HEK293 (cell line): ENCODE measurements at regions not wholly inside any gene's neighbourhood (a gene's known extent, or its start where the extent isn't known, plus 50 kb on each side); places are given as distances from the start of the nearest gene placed in this dataset.
A peak's percentile ranks its signal among the peaks of the same experiment; 100 is the strongest.

ENCODE experiments used
- CTCF ChIA-PET: fragments of 350-600 bp; formaldehyde crosslinking; extraction: SDS; loops from one replicate; lab custom pipeline; 2021; ENCODE audit warnings: antibody characterized with exemption; lab: Yijun Ruan, JAX
- POLR2A ChIA-PET: fragments of 300-600 bp; formaldehyde crosslinking; extraction: SDS; loops from one replicate; lab custom pipeline; 2020; ENCODE audit warnings: antibody characterized with exemption, inconsistent platforms; lab: Yijun Ruan, JAX
- H3K27ac ChIP-seq: fragments of 200-500 bp; sonication (Bioruptor generic); 2 replicates; pipeline ENCODE4 v1.5.1; 2014; ENCODE audit warnings: low read depth, low read length, control low read depth, inconsistent platforms; ENCODE audit errors: extremely low read depth
- H3K36me3 ChIP-seq, 2 experiments: fragments of 200-500 bp in 1 of 2; sonication (Bioruptor generic) in 1 of 2; 1 replicate in 1 of 2; 2 replicates in 1 of 2; pipeline ENCODE4 v1.5.1; 2014 to 2017; ENCODE audit warnings: inconsistent platforms in 2 of 2, low read length in 2 of 2; ENCODE audit not compliant: control insufficient read depth in 2 of 2, insufficient read depth in 1 of 2
- H3K4me1 ChIP-seq: fragments of 200-500 bp; sonication (Bioruptor generic); 2 replicates; pipeline ENCODE4 v1.5.1; 2014; ENCODE audit warnings: mild to moderate bottlenecking, low read length, inconsistent platforms; ENCODE audit not compliant: control insufficient read depth, insufficient read depth
- H3K4me3 ChIP-seq: 2 replicates; pipeline ENCODE4 v1.5.1; 2011; ENCODE audit warnings: low read depth, mild to moderate bottlenecking, control low read depth, low read length, moderate library complexity
- H3K9me3 ChIP-seq: fragments of 200-500 bp; sonication (Bioruptor generic); 2 replicates; pipeline ENCODE4 v1.5.1; 2014; ENCODE audit warnings: low read depth, low read length, inconsistent platforms; ENCODE audit not compliant: control insufficient read depth, insufficient read depth
- SALL2 ChIP-seq: fragments of 450-650 bp; formaldehyde crosslinking; IDR thresholded peaks from 2 replicates; pipeline ENCODE4 v1.5.0; 2017; ENCODE audit warnings: missing biosample characterization, mild to moderate bottlenecking, missing genetic modification characterization, borderline replicate concordance
- ZBTB21 ChIP-seq: fragments of 450-650 bp; formaldehyde crosslinking; IDR thresholded peaks from 2 replicates; pipeline ENCODE4 v1.5.1; 2017; ENCODE audit warnings: missing biosample characterization, missing genetic modification characterization
- ZNF121 ChIP-seq: fragments of 450-650 bp; formaldehyde crosslinking; IDR thresholded peaks from 2 replicates; pipeline ENCODE4 v1.5.1; 2016; ENCODE audit warnings: missing biosample characterization, missing genetic modification characterization
- ZNF155 ChIP-seq: fragments of 450-650 bp; formaldehyde crosslinking; IDR thresholded peaks from 2 replicates; pipeline ENCODE4 v1.5.1; 2016; ENCODE audit warnings: missing biosample characterization, missing genetic modification characterization
- ZNF157 ChIP-seq: fragments of 450-650 bp; formaldehyde crosslinking; IDR thresholded peaks from 2 replicates; pipeline ENCODE4 v1.5.1; 2016; ENCODE audit warnings: missing biosample characterization, missing genetic modification characterization
- ZNF202 ChIP-seq: fragments of 450-650 bp; formaldehyde crosslinking; IDR thresholded peaks from 2 replicates; pipeline ENCODE4 v1.5.1; 2016; ENCODE audit warnings: missing biosample characterization, missing genetic modification characterization, borderline replicate concordance
- ZNF24 ChIP-seq: fragments of 450-650 bp; formaldehyde crosslinking; IDR thresholded peaks from 2 replicates; pipeline ENCODE4 v1.5.1; 2016; ENCODE audit warnings: missing biosample characterization, missing genetic modification characterization
- ZNF292 ChIP-seq: fragments of 450-650 bp; formaldehyde crosslinking; IDR thresholded peaks from 2 replicates; pipeline ENCODE4 v1.5.1; 2016; ENCODE audit warnings: low read depth, missing biosample characterization, missing genetic modification characterization, borderline replicate concordance
- ZNF394 ChIP-seq: fragments of 450-650 bp; formaldehyde crosslinking; IDR thresholded peaks from 2 replicates; pipeline ENCODE4 v1.5.1; 2016; ENCODE audit warnings: missing biosample characterization, missing genetic modification characterization, mild to moderate bottlenecking, moderate library complexity, borderline replicate concordance
- ZNF654 ChIP-seq: fragments of 450-650 bp; formaldehyde crosslinking; IDR thresholded peaks from 2 replicates; pipeline ENCODE4 v1.5.1; 2016; ENCODE audit warnings: low read depth, missing biosample characterization, missing genetic modification characterization
- ZNF776 ChIP-seq: fragments of 450-650 bp; formaldehyde crosslinking; IDR thresholded peaks from 2 replicates; pipeline ENCODE4 v1.5.0; 2017; ENCODE audit warnings: missing biosample characterization, missing genetic modification characterization, borderline replicate concordance
- ZXDB ChIP-seq: fragments of 450-650 bp; formaldehyde crosslinking; IDR thresholded peaks from 2 replicates; pipeline ENCODE4 v1.5.1; 2016; ENCODE audit warnings: missing biosample characterization, missing genetic modification characterization
- TF ChIP-seq, protein P1 (sequence below): fragments of 450-650 bp; formaldehyde crosslinking; IDR thresholded peaks from 2 replicates; pipeline ENCODE4 v1.5.1; 2016; ENCODE audit warnings: missing biosample characterization, missing genetic modification characterization
- TF ChIP-seq, protein P2 (sequence below): fragments of 450-650 bp; formaldehyde crosslinking; IDR thresholded peaks from 2 replicates; pipeline ENCODE4 v1.5.1; 2016; ENCODE audit warnings: missing biosample characterization, missing genetic modification characterization, borderline replicate concordance
- TF ChIP-seq, protein P3 (sequence below): fragments of 450-650 bp; formaldehyde crosslinking; IDR thresholded peaks from 2 replicates; pipeline ENCODE4 v1.5.1; 2016; ENCODE audit warnings: missing biosample characterization, missing genetic modification characterization

DNA sequence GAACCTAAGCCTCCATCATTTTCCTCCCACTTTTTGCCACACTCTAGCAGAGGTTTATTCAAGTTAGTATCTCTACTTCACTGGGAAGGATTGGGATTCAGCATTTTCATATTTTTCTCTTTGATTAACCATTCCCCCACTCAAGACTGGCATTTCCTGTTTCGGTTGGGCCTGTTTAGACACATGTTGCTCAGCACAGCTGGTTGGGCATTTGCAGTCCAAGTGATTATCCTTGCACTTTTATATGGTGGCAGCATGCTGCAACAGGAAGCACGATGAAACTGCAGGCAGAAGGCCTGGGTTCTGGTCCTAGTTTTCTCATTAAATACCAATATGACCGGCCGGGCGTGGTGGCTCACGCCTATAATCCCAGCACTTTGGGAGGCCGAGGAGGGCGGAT, 182.9 kb upstream of the GRIN2B start:
- ChIA-PET POLR2A (no interaction called here), CTCF (no interaction called here)
- H3K36me3 ChIP-seq, result no peaks in the 10 kb centered on the region
- no peak overlapping the region for H3K27ac ChIP-seq
- no peaks in the 10 kb centered on the region for H3K9me3 ChIP-seq
- H3K4me1 ChIP-seq, result no peaks in the 10 kb centered on the region
- TF ChIP-seq ZNF776 (no peak), ZNF155 (tag by site-specific recombination) (no peak), SALL2 (tag by site-specific recombination) (no peak), ZNF394 (tag by site-specific recombination) (no peak), ZNF157 (tag by site-specific recombination) (no peak), ZNF24 (tag by site-specific recombination) (no peak), ZXDB (tag by site-specific recombination) (no peak), ZNF202 (tag by site-specific recombination) (no peak), ZNF292 (tag by site-specific recombination) (no peak), ZBTB21 (tag by site-specific recombination) (no peak)
- TF ChIP-seq, protein P1, sequence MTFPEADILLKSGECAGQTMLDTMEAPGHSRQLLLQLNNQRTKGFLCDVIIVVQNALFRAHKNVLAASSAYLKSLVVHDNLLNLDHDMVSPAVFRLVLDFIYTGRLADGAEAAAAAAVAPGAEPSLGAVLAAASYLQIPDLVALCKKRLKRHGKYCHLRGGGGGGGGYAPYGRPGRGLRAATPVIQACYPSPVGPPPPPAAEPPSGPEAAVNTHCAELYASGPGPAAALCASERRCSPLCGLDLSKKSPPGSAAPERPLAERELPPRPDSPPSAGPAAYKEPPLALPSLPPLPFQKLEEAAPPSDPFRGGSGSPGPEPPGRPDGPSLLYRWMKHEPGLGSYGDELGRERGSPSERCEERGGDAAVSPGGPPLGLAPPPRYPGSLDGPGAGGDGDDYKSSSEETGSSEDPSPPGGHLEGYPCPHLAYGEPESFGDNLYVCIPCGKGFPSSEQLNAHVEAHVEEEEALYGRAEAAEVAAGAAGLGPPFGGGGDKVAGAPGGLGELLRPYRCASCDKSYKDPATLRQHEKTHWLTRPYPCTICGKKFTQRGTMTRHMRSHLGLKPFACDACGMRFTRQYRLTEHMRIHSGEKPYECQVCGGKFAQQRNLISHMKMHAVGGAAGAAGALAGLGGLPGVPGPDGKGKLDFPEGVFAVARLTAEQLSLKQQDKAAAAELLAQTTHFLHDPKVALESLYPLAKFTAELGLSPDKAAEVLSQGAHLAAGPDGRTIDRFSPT (tag by site-specific recombination), result no peak
- TF ChIP-seq, protein P2, sequence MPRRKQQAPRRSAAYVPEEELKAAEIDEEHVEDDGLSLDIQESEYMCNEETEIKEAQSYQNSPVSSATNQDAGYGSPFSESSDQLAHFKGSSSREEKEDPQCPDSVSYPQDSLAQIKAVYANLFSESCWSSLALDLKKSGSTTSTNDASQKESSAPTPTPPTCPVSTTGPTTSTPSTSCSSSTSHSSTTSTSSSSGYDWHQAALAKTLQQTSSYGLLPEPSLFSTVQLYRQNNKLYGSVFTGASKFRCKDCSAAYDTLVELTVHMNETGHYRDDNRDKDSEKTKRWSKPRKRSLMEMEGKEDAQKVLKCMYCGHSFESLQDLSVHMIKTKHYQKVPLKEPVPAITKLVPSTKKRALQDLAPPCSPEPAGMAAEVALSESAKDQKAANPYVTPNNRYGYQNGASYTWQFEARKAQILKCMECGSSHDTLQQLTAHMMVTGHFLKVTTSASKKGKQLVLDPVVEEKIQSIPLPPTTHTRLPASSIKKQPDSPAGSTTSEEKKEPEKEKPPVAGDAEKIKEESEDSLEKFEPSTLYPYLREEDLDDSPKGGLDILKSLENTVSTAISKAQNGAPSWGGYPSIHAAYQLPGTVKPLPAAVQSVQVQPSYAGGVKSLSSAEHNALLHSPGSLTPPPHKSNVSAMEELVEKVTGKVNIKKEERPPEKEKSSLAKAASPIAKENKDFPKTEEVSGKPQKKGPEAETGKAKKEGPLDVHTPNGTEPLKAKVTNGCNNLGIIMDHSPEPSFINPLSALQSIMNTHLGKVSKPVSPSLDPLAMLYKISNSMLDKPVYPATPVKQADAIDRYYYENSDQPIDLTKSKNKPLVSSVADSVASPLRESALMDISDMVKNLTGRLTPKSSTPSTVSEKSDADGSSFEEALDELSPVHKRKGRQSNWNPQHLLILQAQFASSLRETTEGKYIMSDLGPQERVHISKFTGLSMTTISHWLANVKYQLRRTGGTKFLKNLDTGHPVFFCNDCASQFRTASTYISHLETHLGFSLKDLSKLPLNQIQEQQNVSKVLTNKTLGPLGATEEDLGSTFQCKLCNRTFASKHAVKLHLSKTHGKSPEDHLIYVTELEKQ (tag by site-specific recombination), result no peak
- H3K4me3 ChIP-seq, result no peak overlapping the region

DNA sequence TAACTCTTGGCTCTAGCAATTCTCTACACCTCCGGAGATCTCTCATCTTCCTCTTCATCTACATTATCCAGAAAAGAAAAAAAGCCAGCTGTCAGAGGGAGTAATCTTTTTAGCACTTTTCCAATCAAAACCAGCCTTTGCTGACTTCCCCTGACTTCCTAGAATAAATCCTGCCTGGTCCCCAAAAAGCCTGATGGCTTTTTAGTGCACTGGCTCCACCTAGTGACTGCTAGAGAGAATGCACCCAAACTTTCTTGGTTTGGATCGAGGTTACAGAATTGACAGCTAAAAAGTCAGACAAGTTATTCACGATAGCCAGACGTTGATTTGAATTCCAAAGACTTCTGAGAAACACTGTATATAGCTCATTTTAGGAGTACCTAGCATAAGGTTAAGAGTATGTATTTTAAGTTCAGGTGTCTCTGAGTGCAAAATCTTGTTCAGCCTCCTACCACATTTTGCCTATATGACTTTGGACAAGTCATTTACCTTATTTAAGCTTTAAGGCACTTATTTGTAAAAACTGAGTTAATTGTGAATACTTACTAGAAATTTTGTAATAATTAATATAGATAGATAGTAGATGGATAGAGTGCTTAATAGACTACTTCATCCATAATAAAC, 185.7 kb upstream of the GRIN2B start:
- Histone ChIP-seq H3K4me1 (no peaks in the 10 kb centered on the region), H3K27ac (no peak overlapping the region)

More for the DNA sequence above, 185.7 kb upstream of the GRIN2B start:
- Histone ChIP-seq H3K36me3 (no peaks in the 10 kb centered on the region), H3K9me3 (no peaks in the 10 kb centered on the region), H3K4me3 (no peak overlapping the region)
- CTCF ChIA-PET, result interaction anchor here (0.6 to 2.4 kb wide), 40 partner anchors 9 to 1604 kb away, joined by 3 to 18 read pairs (median 4); no protein-coding TSS in a partner anchor
- peak; percentile 96 for TF ChIP-seq ZNF654 (tag by site-specific recombination)
- no peak for TF ChIP-seq ZNF121 (tag by site-specific recombination)
- TF ChIP-seq, protein P3, sequence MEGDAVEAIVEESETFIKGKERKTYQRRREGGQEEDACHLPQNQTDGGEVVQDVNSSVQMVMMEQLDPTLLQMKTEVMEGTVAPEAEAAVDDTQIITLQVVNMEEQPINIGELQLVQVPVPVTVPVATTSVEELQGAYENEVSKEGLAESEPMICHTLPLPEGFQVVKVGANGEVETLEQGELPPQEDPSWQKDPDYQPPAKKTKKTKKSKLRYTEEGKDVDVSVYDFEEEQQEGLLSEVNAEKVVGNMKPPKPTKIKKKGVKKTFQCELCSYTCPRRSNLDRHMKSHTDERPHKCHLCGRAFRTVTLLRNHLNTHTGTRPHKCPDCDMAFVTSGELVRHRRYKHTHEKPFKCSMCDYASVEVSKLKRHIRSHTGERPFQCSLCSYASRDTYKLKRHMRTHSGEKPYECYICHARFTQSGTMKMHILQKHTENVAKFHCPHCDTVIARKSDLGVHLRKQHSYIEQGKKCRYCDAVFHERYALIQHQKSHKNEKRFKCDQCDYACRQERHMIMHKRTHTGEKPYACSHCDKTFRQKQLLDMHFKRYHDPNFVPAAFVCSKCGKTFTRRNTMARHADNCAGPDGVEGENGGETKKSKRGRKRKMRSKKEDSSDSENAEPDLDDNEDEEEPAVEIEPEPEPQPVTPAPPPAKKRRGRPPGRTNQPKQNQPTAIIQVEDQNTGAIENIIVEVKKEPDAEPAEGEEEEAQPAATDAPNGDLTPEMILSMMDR (tag by site-specific recombination), result peak; percentile 45; the same call in 1 of the 2 replicates
- POLR2A ChIA-PET, result no interaction called here
